GM21717 (cell line): ENCODE measurements at regions not wholly inside any gene's neighbourhood (a gene's known extent, or its start where the extent isn't known, plus 50 kb on each side); places are given as distances from the start of the nearest gene placed in this dataset.

Source experiments
- ATAC-seq: cut with Tn5 transposase; IDR thresholded peaks from one replicate; pipeline ENCODE4 v1.9.1; 2021; ENCODE audit warnings: mild to moderate bottlenecking, moderate library complexity; ENCODE audit not compliant: unreplicated experiment

GRCh38 chr7:34453150-34453549 lies 204.9 kb upstream of the NPSR1 start:
- no peak for ATAC-seq

- no peak for ATAC-seq
These were observed 203.6 kb upstream of the NPSR1 start for GRCh38 chr7:34454381-34454780.

DNA sequence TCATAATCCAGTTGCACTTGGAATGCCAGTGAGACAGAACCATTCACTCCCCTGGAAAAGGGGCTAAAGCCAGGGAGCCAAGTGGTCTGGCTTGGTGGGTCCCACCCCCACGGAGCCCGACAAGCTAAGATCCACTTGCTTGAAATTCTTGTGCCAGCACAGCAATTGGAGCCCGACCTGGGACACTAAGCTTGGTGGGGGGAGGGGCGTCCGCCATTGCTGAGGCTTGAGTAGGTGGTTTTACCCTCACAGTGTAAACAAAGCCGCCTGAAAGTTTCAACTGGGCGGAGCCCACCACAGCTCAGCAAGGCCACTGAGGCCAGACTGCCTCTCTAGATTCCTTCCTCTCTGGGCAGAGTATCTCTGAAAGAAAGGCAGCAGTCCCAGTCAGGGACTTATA lies 200.7 kb upstream of the NPSR1 start:
- no peak for ATAC-seq

DNA sequence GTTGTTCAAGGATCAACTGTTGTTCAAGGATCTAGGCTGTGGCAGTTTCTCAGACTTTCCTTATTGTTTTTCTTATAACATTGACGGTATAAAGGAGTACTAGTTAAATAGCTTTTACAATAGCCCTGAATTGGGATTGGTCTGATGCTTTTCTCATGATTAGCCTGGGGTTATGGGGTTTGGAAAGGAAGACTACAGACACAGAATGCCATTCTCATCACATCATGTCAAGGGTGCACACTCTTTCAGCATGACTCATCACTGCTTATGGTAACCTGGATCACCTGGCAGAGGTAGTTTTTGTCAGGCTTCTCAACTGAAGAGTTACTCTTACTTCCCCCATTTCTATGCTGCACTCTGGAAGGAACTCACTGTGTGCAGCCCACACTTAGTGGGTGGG lies 194.2 kb upstream of the NPSR1 start:
- ATAC-seq, result no peak

DNA sequence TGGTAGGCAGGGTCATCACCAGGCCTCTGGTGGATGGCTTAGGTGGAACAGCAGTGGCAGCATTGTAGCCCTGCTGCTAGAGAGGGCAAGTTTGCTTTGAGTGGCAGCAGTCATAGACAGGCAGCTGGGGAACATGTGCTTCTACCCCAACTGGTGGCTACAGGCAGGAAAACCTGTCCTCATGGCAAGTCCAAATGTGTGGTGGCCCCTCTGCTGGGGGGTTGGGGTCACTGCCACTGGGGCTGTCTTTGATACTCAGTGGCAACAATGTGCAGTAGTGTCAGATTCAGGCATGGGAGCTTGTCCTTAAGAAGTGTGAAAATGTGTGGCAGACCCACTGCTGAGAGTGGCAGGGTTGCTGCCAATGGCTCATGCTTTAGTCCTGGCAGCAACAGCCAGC lies 186.2 kb upstream of the NPSR1 start:
- ATAC-seq, result no peak

DNA sequence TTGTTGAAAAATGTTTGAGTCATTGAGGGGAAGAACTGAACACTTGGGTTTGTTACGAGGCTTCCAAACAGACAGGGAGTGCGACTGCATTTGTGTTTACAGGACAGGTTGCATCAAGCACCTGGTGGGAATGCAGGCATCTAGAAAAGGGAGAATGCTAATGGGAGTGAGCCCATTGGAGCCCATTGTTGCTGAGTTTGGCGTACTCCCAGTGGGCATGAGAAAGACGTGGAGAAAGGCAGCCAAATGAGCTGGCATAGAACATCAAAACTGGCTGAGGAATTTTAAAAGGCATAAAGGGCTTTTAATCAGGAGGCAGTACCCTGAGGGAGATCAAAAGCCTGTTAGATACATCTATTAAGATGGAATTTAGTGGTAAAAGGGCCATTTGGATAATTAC lies 171.6 kb upstream of the NPSR1 start:
- no peak for ATAC-seq

DNA sequence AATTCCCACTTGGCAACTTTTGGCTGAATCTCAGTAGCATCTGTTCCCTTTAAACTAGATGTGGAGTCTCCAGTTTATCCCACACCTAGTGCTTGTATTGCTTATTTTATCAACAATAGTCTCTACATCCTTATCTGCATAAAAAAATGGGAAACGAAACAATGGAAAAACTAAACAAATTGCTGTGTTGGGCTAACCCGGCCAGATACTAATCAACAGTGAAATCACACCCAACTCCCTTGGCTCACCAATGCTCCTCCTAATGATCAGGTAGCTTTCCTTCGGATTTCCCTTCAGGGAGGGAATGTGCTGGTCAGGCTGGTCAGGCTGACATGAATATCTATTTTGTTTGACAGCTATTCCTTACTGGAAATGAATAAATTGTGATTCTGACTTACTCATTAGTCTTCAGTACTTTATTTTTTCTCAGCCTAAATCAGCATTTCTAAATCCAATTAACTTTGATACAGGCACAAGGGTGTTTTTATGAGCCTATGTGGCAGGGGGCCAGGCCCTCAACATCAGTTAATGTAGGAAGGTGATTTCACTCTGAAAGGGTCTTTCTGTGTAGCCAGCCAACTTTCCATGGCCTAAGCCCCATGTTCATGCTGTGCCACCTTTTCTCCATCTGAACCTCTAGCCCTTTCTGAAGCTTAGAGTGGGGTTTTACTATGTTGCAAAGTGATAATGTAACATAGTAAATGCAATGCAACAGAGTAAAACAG lies 170.5 kb upstream of the NPSR1 start:
- no peak for ATAC-seq

DNA sequence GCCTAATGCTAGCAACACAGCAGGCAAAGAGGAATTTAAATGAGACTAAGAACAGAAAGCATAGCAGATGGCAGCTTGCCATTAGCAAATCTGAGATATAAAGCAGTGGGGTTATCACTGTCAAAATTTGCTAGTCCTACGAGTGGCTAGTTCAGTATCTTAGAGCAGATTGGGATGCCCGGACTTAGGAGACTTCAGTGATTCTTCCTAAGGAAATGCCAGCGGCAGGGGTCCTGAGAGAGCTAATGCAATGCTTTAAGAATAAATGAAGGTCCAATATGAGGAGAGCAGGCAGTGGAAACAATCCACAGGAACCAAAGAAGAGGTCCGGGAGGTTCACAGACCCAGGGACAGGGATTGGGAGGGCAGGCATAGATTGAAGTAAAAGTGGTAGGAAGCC lies 169.3 kb upstream of the NPSR1 start:
- no peak for ATAC-seq

GRCh38 chr7:34491899-34492298 lies 166.1 kb upstream of the NPSR1 start:
- ATAC-seq, result no peak

DNA sequence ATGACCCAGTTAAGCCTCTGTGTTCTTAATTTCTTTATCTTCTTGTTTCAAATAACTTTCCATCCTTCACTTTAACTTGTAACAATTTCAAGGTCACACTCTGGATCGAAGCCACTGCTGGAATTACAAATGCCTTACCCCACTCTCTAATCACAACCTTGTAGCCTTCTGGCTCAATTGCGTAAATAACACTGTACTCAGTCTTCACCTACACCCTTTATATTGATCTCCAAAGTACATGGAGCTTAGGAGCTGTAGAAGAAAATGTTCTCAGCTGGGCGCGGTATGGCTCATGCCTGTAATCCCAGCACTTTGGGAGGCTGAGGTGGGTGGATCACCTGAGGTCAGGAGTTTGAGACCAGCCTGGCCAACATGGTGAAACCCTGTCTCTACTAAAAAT lies 164.3 kb upstream of the NPSR1 start:
- ATAC-seq, result no peak

GRCh38 chr7:34497153-34497777 lies 160.8 kb upstream of the NPSR1 start:
- no peak for ATAC-seq

- no peak for ATAC-seq
These were observed 156.9 kb upstream of the NPSR1 start for GRCh38 chr7:34501156-34501555.

- ATAC-seq, result no peak
These were observed 150.8 kb upstream of the NPSR1 start for GRCh38 chr7:34507191-34507590.

GRCh38 chr7:34523226-34523918 lies 134.6 kb upstream of the NPSR1 start:
- ATAC-seq, result no peak

DNA sequence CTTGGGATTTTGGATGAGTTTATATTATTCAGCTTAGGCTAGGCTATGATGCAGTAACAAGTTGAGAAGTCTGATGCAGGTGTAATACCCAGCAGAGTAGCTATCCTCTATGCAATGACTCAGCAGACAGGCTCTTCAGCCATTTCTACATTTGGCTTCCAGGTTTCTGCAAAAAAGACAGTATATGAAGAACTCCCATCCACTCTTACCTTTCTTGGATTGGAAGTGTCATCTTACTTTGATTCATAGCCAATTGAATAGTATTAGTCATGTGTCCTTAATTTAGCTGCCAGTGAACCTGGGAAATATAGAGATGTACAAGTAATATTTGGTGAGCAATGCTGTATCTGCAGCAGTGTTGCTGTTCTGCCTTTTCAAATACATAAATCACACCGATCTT lies 127.8 kb upstream of the NPSR1 start:
- ATAC-seq, result no peak

GRCh38 chr7:34539003-34539402 lies 119.0 kb upstream of the NPSR1 start:
- ATAC-seq, result no peak

GRCh38 chr7:34544621-34545020 lies 113.4 kb upstream of the NPSR1 start:
- no peak for ATAC-seq

DNA sequence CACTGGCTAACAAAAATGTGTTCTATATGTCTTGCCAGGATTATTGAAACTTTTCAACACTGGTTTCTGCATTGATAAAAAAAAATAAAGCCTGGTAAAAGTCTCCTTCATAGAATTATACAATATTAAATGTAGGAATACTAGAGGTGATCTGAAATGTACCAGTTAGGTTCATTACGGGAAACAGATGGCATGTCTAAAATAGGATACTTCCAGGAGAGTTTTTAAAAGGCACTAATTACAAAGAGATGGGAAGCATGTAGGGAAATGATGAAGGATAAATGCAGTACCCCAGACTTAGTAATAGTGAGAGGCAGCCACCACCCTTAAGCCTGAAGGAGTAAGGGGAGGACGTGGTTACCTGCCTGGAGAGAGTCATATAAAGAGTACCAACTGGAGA lies 107.0 kb upstream of the NPSR1 start:
- no peak for ATAC-seq

DNA sequence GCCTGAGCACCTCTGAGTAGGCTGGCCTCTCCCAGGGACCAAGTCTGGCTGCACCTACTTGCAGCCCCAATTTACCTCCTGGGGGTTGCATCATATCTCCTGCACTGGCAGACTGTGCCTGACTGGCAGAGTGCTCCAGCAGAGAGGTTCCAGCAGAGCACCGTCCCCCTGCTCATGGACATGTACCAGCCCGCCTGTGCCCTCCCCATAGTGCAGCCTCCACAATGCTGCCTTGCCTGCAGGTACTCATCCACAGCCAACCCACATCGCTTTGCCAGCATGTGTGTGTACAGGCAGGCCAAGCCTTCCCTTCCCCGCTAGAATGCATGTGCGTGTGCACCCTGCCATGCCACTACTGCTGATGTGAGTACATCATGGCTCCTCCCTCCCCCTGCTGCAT lies 105.5 kb upstream of the NPSR1 start:
- ATAC-seq, result no peak

- no peak for ATAC-seq
These were observed 100.0 kb upstream of the NPSR1 start for GRCh38 chr7:34558022-34558421.

DNA sequence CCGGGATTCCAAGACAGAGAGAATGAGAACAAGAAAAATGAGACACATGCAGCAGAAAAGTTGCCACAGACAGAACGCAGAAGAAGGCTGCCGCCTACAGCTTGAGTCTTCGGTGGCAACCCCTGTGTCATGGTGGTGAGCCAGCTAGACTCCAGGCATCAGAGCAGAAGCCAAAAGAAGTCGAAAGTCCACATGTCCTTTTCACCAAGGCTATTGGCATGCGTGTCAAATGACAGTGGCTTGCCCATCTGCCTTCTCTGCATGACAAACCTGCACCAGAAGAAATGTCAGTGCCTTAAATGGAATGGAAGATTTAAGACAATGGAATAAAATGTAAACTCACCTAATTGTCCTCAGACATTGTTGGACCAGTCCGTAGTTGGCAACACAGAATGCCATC lies 93.9 kb upstream of the NPSR1 start:
- ATAC-seq, result no peak

DNA sequence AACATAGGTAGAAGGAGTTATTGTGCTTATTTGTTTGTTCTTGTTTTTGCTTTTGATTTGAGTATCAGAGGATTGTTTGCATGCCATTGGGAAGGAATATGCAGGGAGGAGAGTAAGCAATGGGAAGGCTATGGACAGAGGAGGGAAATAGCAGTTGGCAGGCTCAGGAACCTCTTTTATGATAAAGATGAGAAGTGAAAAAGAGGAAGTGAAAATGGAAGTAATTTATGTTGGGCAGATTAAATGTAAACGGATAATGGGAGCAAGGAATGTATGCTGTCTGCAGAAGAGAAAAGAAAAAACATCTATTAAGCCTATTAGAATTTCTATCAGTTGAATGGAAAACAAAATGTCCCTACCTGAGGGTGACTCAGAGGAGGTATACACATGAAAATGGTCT lies 90.1 kb upstream of the NPSR1 start:
- no peak for ATAC-seq
